ACC112 (cell line): ENCODE measurements at regions not wholly inside any gene's neighbourhood (a gene's known extent, or its start where the extent isn't known, plus 50 kb on each side); places are given as distances from the start of the nearest gene placed in this dataset.
A peak's percentile ranks its signal among the peaks of the same experiment; 100 is the strongest.
"Not testable (repeated sequence)": the region's sequence is repeated elsewhere in the genome, so short reads cannot be mapped to it uniquely, and the experiment has no call there.

Experiments used
- H2AFZ ChIP-seq: fragments of 200-600 bp; sonication (generic); one replicate; pipeline ENCODE4 v1.6.0; 2017; ENCODE audit warnings: antibody characterized with exemption, low read length; ENCODE audit not compliant: unreplicated experiment
- H3K27ac ChIP-seq: fragments of 200-600 bp; sonication (generic); 2 replicates; pipeline ENCODE4 v1.5.1; 2014; ENCODE audit warnings: low read depth, mild to moderate bottlenecking, antibody characterized with exemption, low read length, moderate library complexity
- H3K27me3 ChIP-seq: fragments of 200-600 bp; sonication (generic); 2 replicates; pipeline ENCODE4 v1.6.1; 2014; ENCODE audit warnings: mild to moderate bottlenecking, antibody characterized with exemption, low read length, moderate library complexity, mixed read lengths; ENCODE audit not compliant: insufficient read depth
- H3K36me3 ChIP-seq: fragments of 200-600 bp; sonication (generic); 2 replicates; pipeline ENCODE4 v1.6.1; 2016; ENCODE audit warnings: mild to moderate bottlenecking, antibody characterized with exemption, low read length, moderate library complexity, mixed read lengths; ENCODE audit not compliant: insufficient read depth
- H3K4me1 ChIP-seq: fragments of 200-600 bp; sonication (generic); one replicate; pipeline ENCODE4 v1.6.1; 2016; ENCODE audit warnings: low read length, mixed read lengths; ENCODE audit not compliant: insufficient read depth, unreplicated experiment, control insufficient read depth
- H3K4me3 ChIP-seq: fragments of 200-600 bp; sonication (generic); 2 replicates; pipeline ENCODE4 v1.5.1; 2014; ENCODE audit warnings: mild to moderate bottlenecking, low read depth, low read length
- H3K79me2 ChIP-seq: fragments of 200-600 bp; sonication (generic); one replicate; pipeline ENCODE4 v1.6.0; 2016; ENCODE audit warnings: low read length; ENCODE audit not compliant: control insufficient read depth, unreplicated experiment, insufficient read depth

GRCh38 chr1:194040496-194040895 lies 854.1 kb upstream of the B3GALT2 start:
- H3K4me3 ChIP-seq: no peak overlapping the region
- H3K27ac ChIP-seq: no peak overlapping the region
- H3K36me3 ChIP-seq: no peaks in the 10 kb centered on the region
- peaks cover 15% of the 10 kb centered on the region for H3K4me1 ChIP-seq
- no peak overlapping the region for H2AFZ ChIP-seq
- H3K27me3 ChIP-seq: no peaks in the 10 kb centered on the region
- no peaks in the 10 kb centered on the region for H3K79me2 ChIP-seq

GRCh38 chr1:194039578-194039977 lies 853.2 kb upstream of the B3GALT2 start:
- Histone ChIP-seq H3K27me3 (no peaks in the 10 kb centered on the region), H3K36me3 (no peaks in the 10 kb centered on the region), H3K4me3 (no peak overlapping the region), H2AFZ (peak overlapping the region; percentile 65), H3K4me1 (peaks cover 6% of the 10 kb centered on the region), H3K79me2 (no peaks in the 10 kb centered on the region), H3K27ac (no peak overlapping the region)

GRCh38 chr1:194033646-194034045 lies 847.2 kb upstream of the B3GALT2 start:
- Histone ChIP-seq H3K4me3 (no peak overlapping the region), H3K79me2 (no peaks in the 10 kb centered on the region), H3K27ac (no peak overlapping the region)

GRCh38 chr1:194028002-194028401 lies 841.6 kb upstream of the B3GALT2 start:
- H2AFZ ChIP-seq: no peak overlapping the region
- H3K4me3 ChIP-seq: no peak overlapping the region
- H3K36me3 ChIP-seq: no peaks in the 10 kb centered on the region
- no peaks in the 10 kb centered on the region for H3K4me1 ChIP-seq
- H3K27me3 ChIP-seq: no peaks in the 10 kb centered on the region
- no peak overlapping the region for H3K27ac ChIP-seq
- no peaks in the 10 kb centered on the region for H3K79me2 ChIP-seq

More at GRCh38 chr1:194033646-194034045, 847.2 kb upstream of the B3GALT2 start:
- Histone ChIP-seq H3K4me1 (no peaks in the 10 kb centered on the region), H3K36me3 (no peaks in the 10 kb centered on the region), H3K27me3 (no peaks in the 10 kb centered on the region), H2AFZ (no peak overlapping the region)

GRCh38 chr1:194026422-194026821 lies 840.0 kb upstream of the B3GALT2 start:
- Histone ChIP-seq H3K4me1 (no peaks in the 10 kb centered on the region), H3K4me3 (no peak overlapping the region), H3K79me2 (no peaks in the 10 kb centered on the region), H3K27me3 (no peaks in the 10 kb centered on the region), H3K36me3 (no peaks in the 10 kb centered on the region), H3K27ac (no peak overlapping the region), H2AFZ (no peak overlapping the region)

GRCh38 chr1:194024659-194025058 lies 838.2 kb upstream of the B3GALT2 start:
- Histone ChIP-seq H3K27me3 (no peaks in the 10 kb centered on the region), H3K79me2 (no peaks in the 10 kb centered on the region), H3K4me3 (no peak overlapping the region), H3K36me3 (no peaks in the 10 kb centered on the region), H2AFZ (no peak overlapping the region), H3K4me1 (no peaks in the 10 kb centered on the region), H3K27ac (no peak overlapping the region)

- Histone ChIP-seq H3K4me3 (no peak overlapping the region), H3K36me3 (no peaks in the 10 kb centered on the region), H3K4me1 (no peaks in the 10 kb centered on the region), H3K27ac (peak overlapping the region; percentile 52; the same call in 1 of the 2 replicates), H3K27me3 (no peaks in the 10 kb centered on the region), H2AFZ (peak overlapping the region; percentile 72), H3K79me2 (no peaks in the 10 kb centered on the region)
Measured at GRCh38 chr1:194014014-194014413, 827.6 kb upstream of the B3GALT2 start.

- Histone ChIP-seq H3K27ac (peak overlapping the region; percentile 52; the same call in 1 of the 2 replicates), H3K4me1 (no peaks in the 10 kb centered on the region), H3K4me3 (no peak overlapping the region), H3K79me2 (no peaks in the 10 kb centered on the region), H3K36me3 (no peaks in the 10 kb centered on the region), H3K27me3 (no peaks in the 10 kb centered on the region), H2AFZ (peak overlapping the region; percentile 72)
Measured at GRCh38 chr1:194013561-194013960, 827.1 kb upstream of the B3GALT2 start.

- Histone ChIP-seq H3K4me3 (no peak overlapping the region), H3K27ac (no peak overlapping the region), H3K79me2 (no peaks in the 10 kb centered on the region), H2AFZ (no peak overlapping the region), H3K36me3 (no peaks in the 10 kb centered on the region), H3K4me1 (no peaks in the 10 kb centered on the region), H3K27me3 (no peaks in the 10 kb centered on the region)
Measured at GRCh38 chr1:194004146-194004545, 817.7 kb upstream of the B3GALT2 start.

GRCh38 chr1:194001726-194002350 lies 815.4 kb upstream of the B3GALT2 start:
- H3K4me3 ChIP-seq, H3K27ac ChIP-seq, H2AFZ ChIP-seq, H3K27me3 ChIP-seq, H3K79me2 ChIP-seq, H3K36me3 ChIP-seq, H3K4me1 ChIP-seq: not testable (repeated sequence)

GRCh38 chr1:193988885-193989284 lies 802.5 kb upstream of the B3GALT2 start:
- H3K4me3 ChIP-seq: no peak overlapping the region
- no peaks in the 10 kb centered on the region for H3K4me1 ChIP-seq
- no peaks in the 10 kb centered on the region for H3K27me3 ChIP-seq
- no peaks in the 10 kb centered on the region for H3K36me3 ChIP-seq
- H3K79me2 ChIP-seq: no peaks in the 10 kb centered on the region
- no peak overlapping the region for H3K27ac ChIP-seq
- H2AFZ ChIP-seq: no peak overlapping the region
